Pancreas (tissue), 10 donors: ENCODE measurements at regions not wholly inside any gene's neighbourhood (a gene's known extent, or its start where the extent isn't known, plus 50 kb on each side); places are given as distances from the start of the nearest gene placed in this dataset.

Experiments used
- ATAC-seq, 4 donors: fragments of 200-7000 bp; cut with Tn5 transposase; one replicate each; pipeline versions ENCODE4 v1.8.0 to v1.9.1; 2020; ENCODE audit warnings: mild to moderate bottlenecking in 4 of 4, moderate library complexity in 4 of 4
- DNase-seq, 6 donors: peaks; one replicate each; pipeline ENCODE4 v3.0.0-alpha.2; 2020
- FAIRE-seq: peaks from 2 replicates; lab custom pipeline; 2012; peaks lifted over from hg19 to GRCh38; lab: Jason Lieb, UNC
- H3K27ac ChIP-seq, 4 donors: fragments of 200-600 bp; sonication (generic); 1 replicate in 3 of 4; 2 replicates in 1 of 4; pipeline versions ENCODE4 v1.5.0 to v1.8.0; 2020
- H3K27me3 ChIP-seq, 4 donors: fragments of 200-600 bp; one replicate each; pipeline ENCODE4 v1.8.0; 2021
- H3K36me3 ChIP-seq, 3 donors: fragments of 200-600 bp; sonication (generic) in 1 of 3; one replicate each; pipeline versions ENCODE4 v1.5.0 to v1.8.0; 2020 to 2021
- H3K4me1 ChIP-seq, 3 donors: fragments of 200-600 bp; one replicate each; pipeline ENCODE4 v1.8.0; 2021
- H3K4me3 ChIP-seq, 4 donors: fragments of 200-600 bp; sonication (generic) in 2 of 4; one replicate each; pipeline versions ENCODE4 v1.5.0 to v1.8.0; 2020 to 2021
- H3K9me3 ChIP-seq, 4 donors: fragments of 200-600 bp; one replicate each; pipeline ENCODE4 v1.8.0; 2021
- CTCF ChIP-seq, 4 donors: fragments of 200-600 bp; sonication (generic) in 3 of 4; IDR thresholded peaks; one replicate each; pipeline versions ENCODE4 v1.5.0 to v1.8.0; 2021; ENCODE audit warnings: antibody characterized with exemption in 4 of 4
- WGBS, 2 donors: extraction: QIAGEN DNeasy Blood & Tissue Kit; methylation state at CpG; one replicate each; pipeline ENCODE4 v1.1.7; 2013; 5-methylcytosine and 5-hydroxymethylcytosine counted together
- intact Hi-C, 3 donors: fragments of 100-400 bp; cut with DNase I; formaldehyde crosslinking; loops; one replicate each; pipeline versions ENCODE4 v1.11.1 to v1.14.2; 2022
- donor health status: healthy with polysubstance abuse.
- donor health status: DM: no; HTN: no; CAD: no; lungs with moderate emphysema.
- donor health status: DM: no; HTN: no; CAD: no.
- donor health status: control.
- donor health status: control.
- donor health status: Bipolar disorder and iron deficiency.
- donor health status: DM: yes; HTN: yes; CAD: no.
- donor health status: DM: no; HTN: no; CAD: no.
- donor health status: DM: no; HTN: no; CAD: no.
- donor health status: DM: yes; HTN: yes; CAD: no.

DNA sequence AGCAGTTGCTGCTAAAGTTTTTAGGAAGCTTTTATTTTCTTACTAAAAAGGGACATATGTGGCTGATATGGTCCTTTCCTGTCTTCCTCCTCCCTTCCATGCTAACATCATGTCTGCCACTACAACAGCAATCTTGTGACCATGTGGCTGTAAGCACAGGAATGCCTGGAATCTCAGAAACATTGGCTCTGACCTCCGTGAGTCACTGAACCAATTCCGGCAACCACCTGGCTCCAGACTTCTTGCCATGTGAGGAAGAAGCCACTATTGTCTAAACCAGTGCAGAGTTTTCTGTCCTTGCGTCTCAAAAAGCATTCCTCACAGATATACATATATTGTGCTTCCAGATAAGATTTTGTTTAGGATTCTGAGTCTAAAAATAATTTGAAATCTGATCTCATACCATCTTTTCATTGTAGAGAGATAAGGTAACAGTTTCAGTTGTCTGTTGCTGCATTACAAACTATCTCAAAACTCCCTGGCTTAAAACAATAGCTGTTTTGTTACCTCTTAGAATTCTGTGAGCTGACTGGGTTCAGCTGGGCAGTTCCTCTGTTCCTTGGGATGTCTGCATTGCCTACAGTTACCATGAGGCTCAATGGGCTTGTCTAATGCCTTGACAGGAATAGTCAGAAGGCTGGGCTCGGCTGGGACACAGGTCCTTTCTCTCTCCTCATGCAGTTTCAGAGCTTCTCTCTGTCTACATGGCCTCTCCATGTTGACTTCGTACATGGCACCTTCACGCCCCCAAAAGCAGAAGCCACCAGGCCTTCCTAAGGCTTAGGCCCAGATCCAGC, 77.3 kb upstream of the MAGI1 start:
- FAIRE-seq (no peak), DNase-seq (peak in 3 of 6 donors; percentile 36 to 52 (median 49))

GRCh38 chr3:66113542-66113941, 74.8 kb upstream of the MAGI1 start:
- DNase-seq (no peak), ATAC-seq (no peak), FAIRE-seq (no peak)
- Histone ChIP-seq H3K4me3 (no peak overlapping the region), H3K9me3 (no peaks in the 10 kb centered on the region), H3K36me3 (no peaks in the 10 kb centered on the region), H3K4me1 (no peaks in the 10 kb centered on the region), H3K27ac (no peak overlapping the region), H3K27me3 (no peaks in the 10 kb centered on the region)
- WGBS, 2 donors, result 82 to 95% methylated on average over 1 of the region's 1 CpG
- intact Hi-C loops, result no loop called here
- no peak for TF ChIP-seq CTCF (IDR thresholded peaks at IDR 0.05)

More for the DNA sequence above, 77.3 kb upstream of the MAGI1 start:
- TF ChIP-seq CTCF (IDR thresholded peaks at IDR 0.05), result no peak
- Histone ChIP-seq H3K27ac (peak overlapping the region in 3 of 4 donors; percentile 18 to 73 (median 51)), H3K36me3 (no peaks in the 10 kb centered on the region), H3K27me3 (no peaks in the 10 kb centered on the region), H3K4me3 (no peak overlapping the region), H3K4me1 (no peaks in the 10 kb centered on the region), H3K9me3 (no peaks in the 10 kb centered on the region)
- peak; percentile 61 to 96 (median 85) for ATAC-seq
- intact Hi-C loops, result no loop called here
- 59 to 66% methylated on average over 6 of the region's 6 CpGs for WGBS, 2 donors

- Histone ChIP-seq H3K4me3 (no peak overlapping the region), H3K4me1 (no peaks in the 10 kb centered on the region), H3K27me3 (no peaks in the 10 kb centered on the region), H3K27ac (no peak overlapping the region), H3K36me3 (no peaks in the 10 kb centered on the region), H3K9me3 (no peaks in the 10 kb centered on the region)
- intact Hi-C loops, result no loop called here
- no peak for FAIRE-seq
- peak in 1 of 6 donors; percentile 4 for DNase-seq
- WGBS, 2 donors, result 46 to 66% methylated on average over 6 of the region's 6 CpGs
- ATAC-seq, result peak in 2 of 4 donors; percentile 42 to 51
- no peak for TF ChIP-seq CTCF (IDR thresholded peaks at IDR 0.05)
Measured at GRCh38 chr3:66110840-66111239, 72.1 kb upstream of the MAGI1 start.

GRCh38 chr3:66107855-66108254, 69.1 kb upstream of the MAGI1 start:
- Histone ChIP-seq H3K4me1 (no peaks in the 10 kb centered on the region), H3K27me3 (no peaks in the 10 kb centered on the region), H3K4me3 (no peak overlapping the region), H3K9me3 (no peaks in the 10 kb centered on the region), H3K36me3 (no peaks in the 10 kb centered on the region), H3K27ac (no peak overlapping the region)
- intact Hi-C loops, result no loop called here
- DNase-seq (no peak), ATAC-seq (peak in 1 of 4 donors; percentile 12), FAIRE-seq (no peak)
- WGBS, 2 donors, result 65 to 73% methylated on average over 4 of the region's 4 CpGs
- TF ChIP-seq CTCF (IDR thresholded peaks at IDR 0.05), result no peak

DNA sequence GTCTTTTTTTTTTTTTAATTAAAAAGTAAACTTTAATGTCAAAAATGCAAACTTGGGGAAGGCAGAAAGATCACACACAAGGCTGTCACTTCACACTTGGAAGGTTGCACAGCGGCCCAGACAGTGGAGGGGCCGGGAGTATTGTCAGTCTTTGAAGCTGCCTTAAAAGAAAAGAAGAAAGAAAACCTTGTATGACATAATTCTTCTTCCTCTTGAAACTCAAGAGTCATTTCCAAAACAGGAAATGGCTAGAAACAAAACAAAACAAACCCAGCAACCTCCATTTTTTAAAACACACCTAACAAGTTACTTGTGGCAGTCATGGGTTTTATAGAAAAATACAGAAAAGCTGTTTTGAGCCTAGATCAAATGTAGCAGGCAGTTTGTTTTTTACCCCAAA, 68.1 kb upstream of the MAGI1 start:
- WGBS, 2 donors, result 80 to 93% methylated on average over 2 of the region's 2 CpGs
- intact Hi-C loops, result no loop called here
- H3K4me1 ChIP-seq, result no peaks in the 10 kb centered on the region
- FAIRE-seq (no peak), ATAC-seq (no peak), DNase-seq (no peak)
- no peak for TF ChIP-seq CTCF (IDR thresholded peaks at IDR 0.05)
- no peak overlapping the region for H3K4me3 ChIP-seq
- no peak overlapping the region for H3K27ac ChIP-seq
- no peaks in the 10 kb centered on the region for H3K27me3 ChIP-seq
- H3K36me3 ChIP-seq, result no peaks in the 10 kb centered on the region
- H3K9me3 ChIP-seq, result no peaks in the 10 kb centered on the region
